ENCODE measurements at regions not wholly inside any gene's neighbourhood (a gene's known extent, or its start where the extent isn't known, plus 50 kb on each side); places are given as distances from the start of the nearest gene placed in this dataset.

- Histone ChIP-seq H3K36me3 (replicated peaks in 1 of 2; ENCODE audit: control insufficient read depth in 2 of 2, insufficient read depth in 2 of 2, low read length in 2 of 2) (no peaks in the 10 kb centered on the region), H3K4ac (ENCODE audit: low read length) (no peak overlapping the region), H3K4me1 (ENCODE audit: control insufficient read depth in 2 of 2, insufficient read depth in 1 of 2, low read depth in 1 of 2, low read length in 2 of 2) (no peaks in the 10 kb centered on the region), H3K27me3 (ENCODE audit: control insufficient read depth in 3 of 3, insufficient read depth in 3 of 3, low read depth in 1 of 3, low read length in 3 of 3) (no peaks in the 10 kb centered on the region), H3K14ac (ENCODE audit: low read length) (no peak overlapping the region), H3K9me3 (replicated peaks in 1 of 2; ENCODE audit: control insufficient read depth in 2 of 2, insufficient read depth in 1 of 2, low read depth in 1 of 2, low read length in 2 of 2) (no peaks in the 10 kb centered on the region), H3K18ac (ENCODE audit: low read length) (no peak overlapping the region), H2AFZ (ENCODE audit: low read length) (no peak overlapping the region), H3K9ac (ENCODE audit: low read depth, low read length, poor library complexity) (no peak overlapping the region), H4K91ac (ENCODE audit: low read depth, low read length, poor library complexity) (no peak overlapping the region), H3K27ac (replicated peaks; ENCODE audit: low read length) (no peak overlapping the region), H2BK5ac (ENCODE audit: low read length) (no peak overlapping the region), H2AK5ac (ENCODE audit: low read depth, low read length) (no peak overlapping the region), H2BK120ac (ENCODE audit: low read depth, low read length) (no peak overlapping the region), H3K23ac (ENCODE audit: low read depth, low read length, poor library complexity) (no peak overlapping the region), H4K8ac (ENCODE audit: low read depth, low read length) (no peak overlapping the region), H3K4me2 (ENCODE audit: insufficient read depth, low read length, poor library complexity, severe bottlenecking) (no peak overlapping the region), H3K79me1 (ENCODE audit: low read depth, low read length) (no peaks in the 10 kb centered on the region), H2BK12ac (ENCODE audit: low read length) (no peak overlapping the region), H3K4me3 (ENCODE audit: low read length in 2 of 2) (no peak overlapping the region), H2BK15ac (ENCODE audit: low read length) (no peak overlapping the region)
- no CpG with 5 or more reads among the region's 2 CpGs for WGBS, 2 donors (ENCODE audit: extremely low coverage in 2 of 2, insufficient read length in 2 of 2, insufficient replicate concordance in 1 of 2)
- DNase-seq (ENCODE audit: low spot score), result no peak
These were observed 180.1 kb downstream of the HS3ST3A1 start for GRCh38 chr17:13421581-13422130.

GRCh38 chr17:13420878-13421277, 180.9 kb downstream of the HS3ST3A1 start:
- Histone ChIP-seq H2BK12ac (ENCODE audit: low read length) (no peak overlapping the region), H2BK15ac (ENCODE audit: low read length) (no peak overlapping the region), H3K4me2 (ENCODE audit: insufficient read depth, low read length, poor library complexity, severe bottlenecking) (no peak overlapping the region), H3K79me1 (ENCODE audit: low read depth, low read length) (no peaks in the 10 kb centered on the region), H3K9ac (ENCODE audit: low read depth, low read length, poor library complexity) (no peak overlapping the region), H3K4ac (ENCODE audit: low read length) (no peak overlapping the region), H3K36me3 (replicated peaks in 1 of 2; ENCODE audit: control insufficient read depth in 2 of 2, insufficient read depth in 2 of 2, low read length in 2 of 2) (no peaks in the 10 kb centered on the region), H2AFZ (ENCODE audit: low read length) (no peak overlapping the region), H4K91ac (ENCODE audit: low read depth, low read length, poor library complexity) (no peak overlapping the region), H3K18ac (ENCODE audit: low read length) (no peak overlapping the region), H2BK5ac (ENCODE audit: low read length) (no peak overlapping the region), H3K4me3 (ENCODE audit: low read length in 2 of 2) (no peak overlapping the region), H2BK120ac (ENCODE audit: low read depth, low read length) (no peak overlapping the region), H3K23ac (ENCODE audit: low read depth, low read length, poor library complexity) (no peak overlapping the region), H3K4me1 (ENCODE audit: control insufficient read depth in 2 of 2, insufficient read depth in 1 of 2, low read depth in 1 of 2, low read length in 2 of 2) (no peaks in the 10 kb centered on the region), H4K8ac (ENCODE audit: low read depth, low read length) (no peak overlapping the region), H3K27ac (replicated peaks; ENCODE audit: low read length) (no peak overlapping the region), H3K9me3 (replicated peaks in 1 of 2; ENCODE audit: control insufficient read depth in 2 of 2, insufficient read depth in 1 of 2, low read depth in 1 of 2, low read length in 2 of 2) (no peaks in the 10 kb centered on the region), H3K14ac (ENCODE audit: low read length) (no peak overlapping the region), H2AK5ac (ENCODE audit: low read depth, low read length) (no peak overlapping the region), H3K27me3 (ENCODE audit: control insufficient read depth in 3 of 3, insufficient read depth in 3 of 3, low read depth in 1 of 3, low read length in 3 of 3) (no peaks in the 10 kb centered on the region)
- WGBS, 2 donors (ENCODE audit: extremely low coverage in 2 of 2, insufficient read length in 2 of 2, insufficient replicate concordance in 1 of 2), result no CpG with 5 or more reads among the region's 2 CpGs
- DNase-seq (ENCODE audit: low spot score), result no peak

- Histone ChIP-seq H3K9me3 (replicated peaks in 1 of 2; ENCODE audit: control insufficient read depth in 2 of 2, insufficient read depth in 1 of 2, low read depth in 1 of 2, low read length in 2 of 2) (no peaks in the 10 kb centered on the region), H3K27ac (replicated peaks; ENCODE audit: low read length) (no peak overlapping the region), H3K4me1 (ENCODE audit: control insufficient read depth in 2 of 2, insufficient read depth in 1 of 2, low read depth in 1 of 2, low read length in 2 of 2) (no peaks in the 10 kb centered on the region), H3K14ac (ENCODE audit: low read length) (no peak overlapping the region), H2BK15ac (ENCODE audit: low read length) (no peak overlapping the region), H3K4ac (ENCODE audit: low read length) (no peak overlapping the region), H2BK5ac (ENCODE audit: low read length) (no peak overlapping the region), H3K4me3 (ENCODE audit: low read length in 2 of 2) (no peak overlapping the region), H2AFZ (ENCODE audit: low read length) (no peak overlapping the region), H3K18ac (ENCODE audit: low read length) (no peak overlapping the region), H3K9ac (ENCODE audit: low read depth, low read length, poor library complexity) (no peak overlapping the region), H3K79me1 (ENCODE audit: low read depth, low read length) (no peaks in the 10 kb centered on the region), H2BK12ac (ENCODE audit: low read length) (no peak overlapping the region), H3K27me3 (ENCODE audit: control insufficient read depth in 3 of 3, insufficient read depth in 3 of 3, low read depth in 1 of 3, low read length in 3 of 3) (no peaks in the 10 kb centered on the region), H2BK120ac (ENCODE audit: low read depth, low read length) (no peak overlapping the region), H4K8ac (ENCODE audit: low read depth, low read length) (no peak overlapping the region), H3K4me2 (ENCODE audit: insufficient read depth, low read length, poor library complexity, severe bottlenecking) (no peak overlapping the region), H3K23ac (ENCODE audit: low read depth, low read length, poor library complexity) (no peak overlapping the region), H3K36me3 (replicated peaks in 1 of 2; ENCODE audit: control insufficient read depth in 2 of 2, insufficient read depth in 2 of 2, low read length in 2 of 2) (no peaks in the 10 kb centered on the region), H4K91ac (ENCODE audit: low read depth, low read length, poor library complexity) (no peak overlapping the region), H2AK5ac (ENCODE audit: low read depth, low read length) (no peak overlapping the region)
- no CpG with 5 or more reads among the region's 1 CpG for WGBS, 2 donors (ENCODE audit: extremely low coverage in 2 of 2, insufficient read length in 2 of 2, insufficient replicate concordance in 1 of 2)
- no peak for DNase-seq (ENCODE audit: low spot score)
These were observed 181.3 kb downstream of the HS3ST3A1 start for GRCh38 chr17:13420418-13420826.

GRCh38 chr17:13419676-13420075, 182.1 kb downstream of the HS3ST3A1 start:
- H3K18ac ChIP-seq (ENCODE audit: low read length), result no peak overlapping the region
- no peak overlapping the region for H3K9ac ChIP-seq (ENCODE audit: low read depth, low read length, poor library complexity)
- no CpG with 5 or more reads among the region's 6 CpGs for WGBS, 2 donors (ENCODE audit: extremely low coverage in 2 of 2, insufficient read length in 2 of 2, insufficient replicate concordance in 1 of 2)
- H4K8ac ChIP-seq (ENCODE audit: low read depth, low read length), result no peak overlapping the region
- no peak overlapping the region for H3K23ac ChIP-seq (ENCODE audit: low read depth, low read length, poor library complexity)
- H3K14ac ChIP-seq (ENCODE audit: low read length), result no peak overlapping the region
- H2BK5ac ChIP-seq (ENCODE audit: low read length), result no peak overlapping the region
- H2AK5ac ChIP-seq (ENCODE audit: low read depth, low read length), result no peak overlapping the region
- H3K79me1 ChIP-seq (ENCODE audit: low read depth, low read length), result no peaks in the 10 kb centered on the region
- H2BK12ac ChIP-seq (ENCODE audit: low read length), result no peak overlapping the region
- H2AFZ ChIP-seq (ENCODE audit: low read length), result no peak overlapping the region
- H2BK15ac ChIP-seq (ENCODE audit: low read length), result no peak overlapping the region
- no peaks in the 10 kb centered on the region for H3K4me1 ChIP-seq (ENCODE audit: control insufficient read depth in 2 of 2, insufficient read depth in 1 of 2, low read depth in 1 of 2, low read length in 2 of 2)
- H3K27ac ChIP-seq (replicated peaks; ENCODE audit: low read length), result no peak overlapping the region
- H3K4me3 ChIP-seq (ENCODE audit: low read length in 2 of 2), result no peak overlapping the region
- no peak overlapping the region for H4K91ac ChIP-seq (ENCODE audit: low read depth, low read length, poor library complexity)
- no peak overlapping the region for H2BK120ac ChIP-seq (ENCODE audit: low read depth, low read length)
- no peaks in the 10 kb centered on the region for H3K9me3 ChIP-seq (replicated peaks in 1 of 2; ENCODE audit: control insufficient read depth in 2 of 2, insufficient read depth in 1 of 2, low read depth in 1 of 2, low read length in 2 of 2)
- DNase-seq (ENCODE audit: low spot score), result no peak
- no peak overlapping the region for H3K4me2 ChIP-seq (ENCODE audit: insufficient read depth, low read length, poor library complexity, severe bottlenecking)
- no peaks in the 10 kb centered on the region for H3K27me3 ChIP-seq (ENCODE audit: control insufficient read depth in 3 of 3, insufficient read depth in 3 of 3, low read depth in 1 of 3, low read length in 3 of 3)
- H3K4ac ChIP-seq (ENCODE audit: low read length), result no peak overlapping the region
- no peaks in the 10 kb centered on the region for H3K36me3 ChIP-seq (replicated peaks in 1 of 2; ENCODE audit: control insufficient read depth in 2 of 2, insufficient read depth in 2 of 2, low read length in 2 of 2)

All from neuronal stem cell (in vitro differentiated cells).